ENCODE measurements at regions not wholly inside any gene's neighbourhood (a gene's known extent, or its start where the extent isn't known, plus 50 kb on each side); places are given as distances from the start of the nearest gene placed in this dataset.

DNA sequence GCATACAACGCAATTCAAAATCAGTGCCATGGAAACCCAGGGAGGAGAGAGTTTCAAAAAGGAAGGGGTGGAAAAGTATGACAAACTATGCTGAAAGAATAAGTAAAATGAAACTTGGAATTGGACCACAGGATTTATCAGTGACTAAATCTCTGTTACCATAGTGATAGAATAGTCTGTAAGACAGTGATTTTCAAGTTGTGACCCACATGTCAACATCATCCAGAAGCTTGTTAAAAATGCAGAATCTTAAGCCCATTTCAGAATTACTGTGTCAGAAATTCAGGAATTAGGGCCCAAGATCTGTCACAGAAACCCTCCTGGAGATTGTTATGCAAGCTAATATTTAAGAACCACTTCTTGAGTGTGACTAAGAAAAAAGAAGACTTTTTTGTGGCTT, 417.7 kb upstream of the JAG1 start:
- H3K27me3 ChIP-seq = no peaks in the 10 kb centered on the region
- no peaks in the 10 kb centered on the region for H3K36me3 ChIP-seq
- no peak for DNase-seq
- no peak overlapping the region for H3K4me3 ChIP-seq
- H3K27ac ChIP-seq = no peak overlapping the region
- TF ChIP-seq POLR2AphosphoS5 (IDR thresholded peaks at IDR 0.05) = no peak
- TF ChIP-seq CTCF (IDR thresholded peaks at IDR 0.05) = no peak
- no peak for TF ChIP-seq POLR2A (IDR thresholded peaks at IDR 0.05)
- TF ChIP-seq EP300 (IDR thresholded peaks at IDR 0.05) = no peak
- no peaks in the 10 kb centered on the region for H3K9me3 ChIP-seq
- no peaks in the 10 kb centered on the region for H3K4me1 ChIP-seq
- intact Hi-C loops (cut with DNase I) = no loop called here
- 82 to 89% methylated on average over 1 of the region's 1 CpG for WGBS, 2 donors

DNA sequence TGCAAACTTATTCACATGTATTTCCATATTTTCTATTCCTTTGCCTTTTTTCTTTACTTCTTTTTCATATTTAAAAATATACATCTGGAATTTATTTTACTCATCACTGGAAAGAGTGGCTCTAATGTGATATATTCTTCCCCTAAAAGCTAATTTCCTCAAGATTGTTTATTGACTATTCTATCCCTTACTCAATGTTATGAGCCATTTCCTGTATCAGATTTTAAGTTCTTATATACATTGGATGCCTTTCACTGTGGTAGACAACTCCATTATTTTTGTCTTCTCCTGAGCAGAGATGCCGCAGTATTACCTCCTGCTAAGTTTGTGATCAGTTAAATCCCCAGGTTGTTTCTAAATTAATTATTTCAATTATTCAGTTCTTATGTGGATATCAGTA, 418.4 kb upstream of the JAG1 start:
- Histone ChIP-seq H3K36me3 (no peaks in the 10 kb centered on the region), H3K4me3 (no peak overlapping the region), H3K27ac (no peak overlapping the region), H3K9me3 (no peaks in the 10 kb centered on the region), H3K27me3 (no peaks in the 10 kb centered on the region), H3K4me1 (no peaks in the 10 kb centered on the region)
- 95 to 98% methylated on average over 1 of the region's 1 CpG for WGBS, 2 donors
- intact Hi-C loops (cut with DNase I) = no loop called here
- TF ChIP-seq POLR2A (IDR thresholded peaks at IDR 0.05) = no peak
- no peak for TF ChIP-seq POLR2AphosphoS5 (IDR thresholded peaks at IDR 0.05)
- TF ChIP-seq CTCF (IDR thresholded peaks at IDR 0.05) = no peak
- TF ChIP-seq EP300 (IDR thresholded peaks at IDR 0.05) = no peak
- DNase-seq = no peak

DNA sequence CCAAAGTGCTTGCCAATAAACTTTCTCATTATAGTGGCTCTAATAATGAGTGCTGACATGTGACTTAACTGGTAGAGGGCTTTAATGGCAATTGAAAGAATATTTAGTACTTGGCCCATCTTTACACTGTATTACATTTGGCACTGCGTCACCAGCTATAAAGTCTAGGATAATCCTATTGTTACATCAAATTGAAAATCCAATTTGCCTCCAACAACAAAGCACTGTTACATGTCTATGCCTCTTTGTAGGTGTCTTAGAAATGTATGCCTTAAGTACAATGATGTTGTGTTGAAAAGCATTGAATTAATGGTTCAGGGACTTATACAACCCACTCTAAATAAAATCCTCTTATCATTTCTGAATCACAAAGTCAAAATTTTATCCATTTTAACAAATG, 420.4 kb upstream of the JAG1 start:
- Histone ChIP-seq H3K4me1 (no peaks in the 10 kb centered on the region), H3K27ac (no peak overlapping the region), H3K4me3 (no peak overlapping the region), H3K36me3 (no peaks in the 10 kb centered on the region), H3K27me3 (no peaks in the 10 kb centered on the region), H3K9me3 (no peaks in the 10 kb centered on the region)
- TF ChIP-seq EP300 (IDR thresholded peaks at IDR 0.05) (no peak), POLR2AphosphoS5 (IDR thresholded peaks at IDR 0.05) (no peak), POLR2A (IDR thresholded peaks at IDR 0.05) (no peak)
- DNase-seq = no peak
- 89 to 98% methylated on average over 1 of the region's 1 CpG for WGBS, 2 donors
- intact Hi-C loops (cut with DNase I) = no loop called here

DNA sequence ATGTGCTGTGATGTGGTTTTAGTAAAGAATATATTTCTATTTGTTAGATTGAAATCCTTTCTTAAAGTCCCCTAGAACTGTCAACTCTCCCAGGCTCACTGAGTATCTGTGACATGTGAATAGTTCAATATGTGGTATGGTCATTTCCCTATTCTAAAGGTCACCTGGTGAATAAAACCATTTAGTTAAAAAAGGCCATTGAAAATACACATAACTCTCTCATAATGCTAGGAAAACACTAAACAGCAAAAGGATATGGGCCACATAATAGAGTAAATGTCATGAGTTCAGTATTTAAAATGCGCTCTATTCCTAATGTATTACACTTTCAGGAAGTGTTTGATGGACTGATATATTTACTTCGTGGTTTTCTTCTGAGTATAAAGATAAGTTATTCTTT, 420.9 kb upstream of the JAG1 start:
- TF ChIP-seq CTCF (IDR thresholded peaks at IDR 0.05) (no peak), POLR2A (IDR thresholded peaks at IDR 0.05) (no peak), EP300 (IDR thresholded peaks at IDR 0.05) (no peak), POLR2AphosphoS5 (IDR thresholded peaks at IDR 0.05) (no peak)
- no peaks in the 10 kb centered on the region for H3K9me3 ChIP-seq
- H3K27me3 ChIP-seq = no peaks in the 10 kb centered on the region
- H3K36me3 ChIP-seq = no peaks in the 10 kb centered on the region
- whole genome bisulfite sequencing, 2 donors = 54 to 76% methylated on average over 2 of the region's 2 CpGs
- intact Hi-C loops (cut with DNase I) = no loop called here
- DNase-seq = no peak
- no peak overlapping the region for H3K4me3 ChIP-seq
- H3K27ac ChIP-seq = no peak overlapping the region
- H3K4me1 ChIP-seq = no peaks in the 10 kb centered on the region

GRCh38 chr20:11098888-11099287, 425.1 kb upstream of the JAG1 start:
- TF ChIP-seq POLR2AphosphoS5 (IDR thresholded peaks at IDR 0.05) (no peak), EP300 (IDR thresholded peaks at IDR 0.05) (no peak), POLR2A (IDR thresholded peaks at IDR 0.05) (no peak), CTCF (IDR thresholded peaks at IDR 0.05) (no peak)
- Histone ChIP-seq H3K4me3 (no peak overlapping the region), H3K4me1 (no peaks in the 10 kb centered on the region), H3K9me3 (no peaks in the 10 kb centered on the region), H3K27ac (no peak overlapping the region), H3K27me3 (no peaks in the 10 kb centered on the region), H3K36me3 (no peaks in the 10 kb centered on the region)
- intact Hi-C loops (cut with DNase I) = no loop called here
- DNase-seq = no peak
- 18 to 44% methylated on average over 1 of the region's 1 CpG for WGBS, 2 donors

All from sigmoid colon (tissue), 6 donors.